Heart left ventricle (tissue), 16 donors: ENCODE measurements at regions not wholly inside any gene's neighbourhood (a gene's known extent, or its start where the extent isn't known, plus 50 kb on each side); places are given as distances from the start of the nearest gene placed in this dataset.

Experiments used
- ATAC-seq, 4 donors: fragments of 200-7000 bp; cut with Tn5 transposase; one replicate each; pipeline ENCODE4 v1.9.1; 2020 to 2022; ENCODE audit warnings: moderate library complexity in 4 of 4, mild to moderate bottlenecking in 3 of 4, moderate number of reproducible peaks in 1 of 4
- DNase-seq, 5 donors: peaks; one replicate each; pipeline ENCODE4 v3.0.0-alpha.2; 2020
- H3K27ac ChIP-seq, 12 donors: fragments of 200-600 bp; sonication (generic) in 4 of 12; one replicate each; pipeline versions ENCODE4 v1.5.0 to v1.8.0; 2016 to 2022; ENCODE audit warnings: mild to moderate bottlenecking in 2 of 12
- H3K27me3 ChIP-seq, 9 donors: fragments of 200-600 bp; sonication (generic) in 2 of 9; one replicate each; pipeline versions ENCODE4 v1.5.1 to v1.8.0; 2016 to 2022; ENCODE audit warnings: mild to moderate bottlenecking in 3 of 9
- H3K36me3 ChIP-seq, 9 donors: fragments of 200-600 bp; sonication (generic) in 2 of 9; one replicate each; pipeline versions ENCODE4 v1.5.0 to v1.8.0; 2018 to 2022; ENCODE audit warnings: mild to moderate bottlenecking in 2 of 9
- H3K4me1 ChIP-seq, 12 donors: fragments of 200-600 bp; sonication (generic) in 4 of 12; one replicate each; pipeline versions ENCODE4 v1.5.0 to v1.8.0; 2016 to 2022; ENCODE audit warnings: mild to moderate bottlenecking in 3 of 12
- H3K4me3 ChIP-seq, 12 donors: fragments of 200-600 bp; sonication (generic) in 4 of 12; one replicate each; pipeline versions ENCODE4 v1.5.0 to v1.8.0; 2017 to 2022; ENCODE audit warnings: mild to moderate bottlenecking in 9 of 12, moderate library complexity in 4 of 12
- H3K9me3 ChIP-seq, 12 donors: fragments of 200-600 bp; sonication (generic) in 4 of 12; one replicate each; pipeline versions ENCODE4 v1.5.0 to v1.8.0; 2016 to 2022; ENCODE audit warnings: mild to moderate bottlenecking in 1 of 12
- CTCF ChIP-seq, 12 donors: fragments of 200-600 bp; sonication (generic) in 4 of 12; IDR thresholded peaks; one replicate each; pipeline versions ENCODE4 v1.5.0 to v1.8.0; 2018 to 2022; ENCODE audit warnings: antibody characterized with exemption in 12 of 12, mild to moderate bottlenecking in 5 of 12
- POLR2A ChIP-seq, 2 donors: fragments of 450-650 bp; IDR thresholded peaks; one replicate each; pipeline ENCODE4 v1.6.1; 2017; ENCODE audit warnings: antibody characterized with exemption in 2 of 2, mild to moderate bottlenecking in 2 of 2, moderate library complexity in 2 of 2
- WGBS, 4 donors: extraction: QIAGEN DNeasy Blood & Tissue Kit in 2 of 4; methylation state at CpG; one replicate each; pipeline versions ENCODE4 v1.1.5 to v1.1.7; 2013 to 2018; 5-methylcytosine and 5-hydroxymethylcytosine counted together
- intact Hi-C, 10 donors: fragments of 100-400 bp; cut with DNase I; formaldehyde crosslinking; loops; one replicate each; pipeline versions ENCODE4 v1.11.1 to v1.14.2; 2022
- donor health status: ischemic (EF 13 %, LVEDD 7.1; RV severe dilation, severe dysfunction).
- donor health status: healthy with polysubstance abuse.
- donor health status: DM: no; HTN: yes; CAD: no.
- donor health status: DM: no; HTN: no; CAD: no.
- donor health status: ischemic (EF 25% LVEDD 6.9; RV normal size, moderate dysfunction).
- donor health status: ischemic (EF 25% LVEDD 5.7; RV mildly dilated, moderate dysfunction).
- donor health status: healthy.
- donor health status: DM: yes; HTN: yes; CAD: no.
- donor health status: ischemic (EF 35%, LVEDD 5.7; RV mildly dilated, moderate dysfunction).
- donor health status: nonischemic (EF 11% LVEDD 7.7; RV severe dilation, severe dysfunction).
- donor health status: DM: yes; HTN: yes; CAD: no.
- donor health status: PGD.
- donor health status: ischemic (EF 29% LVEDD 5.4; RV normal size, mild dysfunction).
- donor health status: nonischemic (EF 23%, LVEDD 6.1; RV moderate dilation, normal function).

GRCh38 chr12:116395396-116395795 lies 117.9 kb upstream of the MED13L start:
- DNase-seq (no peak), ATAC-seq (no peak)
- H3K27me3 ChIP-seq, result no peaks in the 10 kb centered on the region
- peaks cover 0 to 32% (median 10%) of the 10 kb centered on the region in 12 donors for H3K9me3 ChIP-seq
- no peaks in the 10 kb centered on the region for H3K4me1 ChIP-seq
- no peak overlapping the region for H3K4me3 ChIP-seq
- 0 to 95% (median 24%) methylated on average over 1 of the region's 1 CpG for WGBS, 4 donors
- no peak for TF ChIP-seq CTCF (IDR thresholded peaks at IDR 0.05)
- TF ChIP-seq POLR2A (IDR thresholded peaks at IDR 0.05), result no peak
- H3K27ac ChIP-seq, result no peak overlapping the region
- no peaks in the 10 kb centered on the region for H3K36me3 ChIP-seq
- intact Hi-C loops, result no loop called here

- 73 to 96% (median 82%) methylated on average over 3 of the region's 3 CpGs for WGBS, 4 donors
- H3K4me1 ChIP-seq, result no peaks in the 10 kb centered on the region
- intact Hi-C loops, result no loop called here
- no peak for DNase-seq
- no peaks in the 10 kb centered on the region for H3K27me3 ChIP-seq
- TF ChIP-seq POLR2A (IDR thresholded peaks at IDR 0.05), result no peak
- TF ChIP-seq CTCF (IDR thresholded peaks at IDR 0.05), result no peak
- no peak overlapping the region for H3K4me3 ChIP-seq
- no peak overlapping the region for H3K27ac ChIP-seq
- no peak for ATAC-seq
- peaks cover 0 to 21% (median 8%) of the 10 kb centered on the region in 12 donors for H3K9me3 ChIP-seq
- no peaks in the 10 kb centered on the region for H3K36me3 ChIP-seq
Observed at GRCh38 chr12:116397148-116397547, 119.7 kb upstream of the MED13L start.

GRCh38 chr12:116398193-116398592 lies 120.7 kb upstream of the MED13L start:
- TF ChIP-seq POLR2A (IDR thresholded peaks at IDR 0.05) (no peak), CTCF (IDR thresholded peaks at IDR 0.05) (no peak)
- Histone ChIP-seq H3K27ac (no peak overlapping the region), H3K4me1 (no peaks in the 10 kb centered on the region), H3K27me3 (no peaks in the 10 kb centered on the region), H3K36me3 (no peaks in the 10 kb centered on the region), H3K9me3 (peaks cover 0 to 24% (median 8%) of the 10 kb centered on the region in 12 donors), H3K4me3 (no peak overlapping the region)
- ATAC-seq (no peak), DNase-seq (no peak)
- intact Hi-C loops, result no loop called here

- H3K4me3 ChIP-seq, result no peak overlapping the region
- H3K27ac ChIP-seq, result no peak overlapping the region
- peaks cover 0 to 24% (median 8%) of the 10 kb centered on the region in 12 donors for H3K9me3 ChIP-seq
- DNase-seq, result no peak
- 86 to 98% (median 93%) methylated on average over 1 of the region's 1 CpG for WGBS, 4 donors
- ATAC-seq, result no peak
- intact Hi-C loops, result no loop called here
- H3K4me1 ChIP-seq, result no peaks in the 10 kb centered on the region
- no peaks in the 10 kb centered on the region for H3K36me3 ChIP-seq
- no peak for TF ChIP-seq CTCF (IDR thresholded peaks at IDR 0.05)
- TF ChIP-seq POLR2A (IDR thresholded peaks at IDR 0.05), result no peak
- H3K27me3 ChIP-seq, result no peaks in the 10 kb centered on the region
Observed at GRCh38 chr12:116399055-116399454, 121.6 kb upstream of the MED13L start.
